Activated naive CD4-positive, alpha-beta T cell treated with Interleukin-2 at 50 U/mL for 16 hours (primary cell): ENCODE measurements at regions not wholly inside any gene's neighbourhood (a gene's known extent, or its start where the extent isn't known, plus 50 kb on each side); places are given as distances from the start of the nearest gene placed in this dataset.
"Not testable (repeated sequence)": the region's sequence is repeated elsewhere in the genome, so short reads cannot be mapped to it uniquely, and the experiment has no call there.

ENCODE experiments used
- DNase-seq: peaks from one replicate; pipeline ENCODE4 v3.0.0-alpha.2; 2020

- DNase-seq = no peak
Measured at GRCh38 chr13:70222926-70223325, 114.7 kb upstream of the KLHL1 start.

- DNase-seq = no peak
Measured at GRCh38 chr13:70218618-70219017, 110.4 kb upstream of the KLHL1 start.

DNA sequence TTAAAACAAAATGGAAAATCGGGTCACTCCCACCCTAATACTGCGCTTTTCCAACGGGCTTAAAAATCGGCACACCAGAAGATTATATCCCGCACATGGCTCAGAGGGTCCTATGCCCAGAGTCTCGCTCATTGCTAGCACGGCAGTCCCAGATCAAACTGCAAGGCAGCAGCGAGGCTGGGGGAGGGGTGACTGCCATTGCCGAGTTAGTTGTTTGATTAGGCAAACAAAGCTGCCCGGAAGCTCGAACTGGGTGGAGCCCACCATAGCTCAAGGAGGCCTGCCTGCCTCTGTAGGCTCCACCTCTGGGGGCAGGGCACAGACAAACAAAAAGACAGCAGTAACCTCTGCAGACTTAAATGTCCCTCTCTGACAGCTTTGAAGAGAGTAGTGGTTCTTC, 100.7 kb upstream of the KLHL1 start:
- not testable (repeated sequence) for DNase-seq

DNA sequence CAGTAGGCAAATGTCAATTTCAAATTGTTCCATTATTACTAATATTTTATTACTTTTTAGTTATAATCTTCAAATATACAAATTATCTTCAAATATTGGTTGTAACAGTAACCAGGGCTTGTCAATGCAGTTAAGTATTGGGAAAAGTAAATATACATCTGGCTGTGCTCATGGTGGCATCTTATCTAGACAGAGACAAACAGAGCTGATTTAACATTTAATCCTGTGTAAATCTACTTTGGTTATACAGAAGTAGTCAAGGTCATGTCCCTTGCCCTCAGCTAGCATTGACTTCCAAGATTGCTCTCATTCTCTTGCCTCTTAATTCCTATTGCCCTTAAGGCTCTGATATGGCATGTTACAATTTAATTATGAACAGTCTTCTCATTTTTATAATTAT, 98.4 kb upstream of the KLHL1 start:
- DNase-seq = no peak

DNA sequence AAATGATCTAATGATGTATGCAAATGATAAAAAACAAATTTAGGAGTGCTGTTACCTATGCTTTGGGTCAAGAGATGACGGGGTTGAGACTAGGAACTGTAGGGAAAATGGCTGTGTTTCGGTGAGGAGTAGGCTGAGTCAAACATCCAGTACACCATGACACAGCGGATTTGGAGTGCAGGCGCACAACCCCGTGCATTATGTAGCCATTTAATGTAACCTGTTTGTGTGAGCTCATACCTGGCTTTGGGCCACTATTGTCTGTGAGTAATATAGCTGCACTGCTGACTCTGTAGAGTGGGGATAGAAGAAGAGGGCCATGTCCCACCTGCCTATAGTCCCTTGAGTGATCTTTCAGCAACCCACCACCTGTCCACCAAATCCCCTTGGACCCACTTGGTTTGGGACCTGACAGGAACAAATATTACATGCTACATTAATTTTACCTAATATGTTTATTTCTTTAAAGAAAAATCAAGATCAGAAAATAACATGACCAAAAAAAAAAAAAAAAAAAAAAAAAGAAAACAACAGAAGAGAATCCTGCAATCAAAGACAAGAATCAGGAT, 95.5 kb upstream of the KLHL1 start:
- no peak for DNase-seq

DNA sequence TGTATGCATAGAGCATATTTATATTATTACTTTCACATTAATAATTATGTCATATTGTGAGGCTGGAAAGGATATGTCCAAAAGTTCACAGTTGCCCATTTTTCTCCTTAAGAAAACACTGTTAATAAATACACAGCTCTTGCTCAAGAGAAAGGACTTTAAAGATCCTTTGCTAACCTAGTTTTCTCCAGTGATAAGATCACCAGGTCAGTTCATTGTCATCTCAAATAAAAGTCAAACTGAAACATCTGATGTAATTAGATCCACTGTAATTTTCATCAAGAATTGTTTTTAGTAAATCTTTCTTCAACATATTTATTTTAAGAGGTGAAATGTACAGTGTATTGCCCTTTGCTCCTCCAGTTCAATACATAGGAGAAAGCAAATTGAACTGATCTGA, 82.8 kb upstream of the KLHL1 start:
- no peak for DNase-seq

DNA sequence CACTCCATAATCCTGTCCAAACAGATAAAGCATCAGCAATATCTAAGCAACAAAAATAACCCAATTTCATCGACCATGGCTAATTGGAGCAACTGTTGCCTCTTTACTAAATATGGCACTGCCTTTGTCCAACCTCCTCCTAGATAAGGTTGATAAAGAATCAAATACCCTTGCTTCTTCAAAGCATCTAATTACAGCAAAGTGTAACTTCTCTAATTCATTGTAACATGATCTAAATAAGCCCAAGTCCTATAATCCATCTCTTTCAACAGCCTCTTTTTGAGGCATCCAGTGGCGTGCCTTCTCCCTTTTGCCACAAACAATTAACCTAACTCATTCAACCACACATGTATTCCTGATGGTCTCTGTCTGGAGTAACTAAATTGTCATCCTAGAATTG, 81.7 kb upstream of the KLHL1 start:
- no peak for DNase-seq

DNA sequence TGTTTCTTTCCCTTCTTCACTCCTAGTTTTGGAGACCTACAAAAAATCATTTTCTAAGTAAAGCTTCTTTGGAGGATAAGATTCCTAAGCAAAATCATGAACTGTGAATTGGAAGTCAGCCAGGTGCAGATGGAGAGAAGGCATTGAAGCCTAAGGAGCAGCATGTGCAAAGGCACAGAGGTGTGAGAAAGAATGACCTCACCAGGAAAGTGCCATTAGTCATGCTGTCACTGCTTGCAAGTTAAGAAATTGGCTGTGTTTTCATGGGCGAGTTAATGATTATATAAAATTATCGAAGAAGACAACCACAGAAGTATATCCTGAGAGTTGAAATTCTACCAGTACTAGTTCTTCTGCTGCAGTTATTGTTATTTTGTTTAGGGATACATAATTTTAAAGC, 80.3 kb upstream of the KLHL1 start:
- DNase-seq = no peak

DNA sequence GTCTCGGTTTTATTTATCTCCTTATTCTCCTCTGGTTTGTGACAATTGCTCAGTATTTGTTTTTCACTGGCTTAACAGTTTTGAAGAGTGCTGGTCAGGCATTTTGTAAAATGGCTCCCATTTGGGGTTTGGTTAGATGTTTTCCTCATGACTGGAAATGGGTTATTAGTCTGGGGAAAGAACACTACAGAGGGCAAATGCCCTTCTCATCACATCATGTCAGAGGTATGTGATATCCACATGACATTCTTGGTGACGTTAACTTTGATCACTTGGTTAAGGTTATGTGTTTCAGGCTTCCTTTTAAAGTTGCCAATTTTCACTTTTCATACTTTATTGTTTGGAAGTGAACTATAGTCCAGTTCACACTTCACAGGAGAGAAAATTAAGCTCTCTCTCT, 74.8 kb upstream of the KLHL1 start:
- DNase-seq = no peak
